ENCODE measurements at regions not wholly inside any gene's neighbourhood (a gene's known extent, or its start where the extent isn't known, plus 50 kb on each side); places are given as distances from the start of the nearest gene placed in this dataset.
A peak's percentile ranks its signal among the peaks of the same experiment; 100 is the strongest.
"Not testable (repeated sequence)": the region's sequence is repeated elsewhere in the genome, so short reads cannot be mapped to it uniquely, and the experiment has no call there.

GRCh38 chr14:47966076-47966810 lies 290.8 kb upstream of the MDGA2 start:
- DNase-seq: no peak

- no peak for DNase-seq
Observed at GRCh38 chr14:47961634-47962033, 286.2 kb upstream of the MDGA2 start.

GRCh38 chr14:47959740-47960139 lies 284.3 kb upstream of the MDGA2 start:
- DNase-seq: no peak

GRCh38 chr14:47949006-47949405 lies 273.6 kb upstream of the MDGA2 start:
- DNase-seq: peak in 1 of 2 experiments; percentile 6

GRCh38 chr14:47935332-47935731 lies 259.9 kb upstream of the MDGA2 start:
- no peak for DNase-seq

- DNase-seq: no peak
Observed at GRCh38 chr14:47929334-47929733, 253.9 kb upstream of the MDGA2 start.

- no peak for DNase-seq
Observed at GRCh38 chr14:47921133-47921532, 245.7 kb upstream of the MDGA2 start.

GRCh38 chr14:47919997-47920396 lies 244.6 kb upstream of the MDGA2 start:
- DNase-seq: no peak

- no peak for DNase-seq
Observed at GRCh38 chr14:47919334-47919846, 244.0 kb upstream of the MDGA2 start.

- DNase-seq: peak; percentile 21 to 66
Observed at GRCh38 chr14:47917344-47917954, 242.0 kb upstream of the MDGA2 start.

- DNase-seq: not testable (repeated sequence)
Observed at GRCh38 chr14:47901141-47901540, 225.7 kb upstream of the MDGA2 start.

- DNase-seq: no peak
Observed at GRCh38 chr14:47899685-47900084, 224.3 kb upstream of the MDGA2 start.

- no peak for DNase-seq
Observed at GRCh38 chr14:47874350-47874749, 198.9 kb upstream of the MDGA2 start.

- DNase-seq: no peak
Observed at GRCh38 chr14:47872588-47872987, 197.2 kb upstream of the MDGA2 start.

GRCh38 chr14:47863441-47863840 lies 188.0 kb upstream of the MDGA2 start:
- no peak for DNase-seq

GRCh38 chr14:47857646-47858045 lies 182.2 kb upstream of the MDGA2 start:
- no peak for DNase-seq

- DNase-seq: no peak
Observed at GRCh38 chr14:47852278-47852677, 176.9 kb upstream of the MDGA2 start.

GRCh38 chr14:47846008-47846407 lies 170.6 kb upstream of the MDGA2 start:
- DNase-seq: no peak

- DNase-seq: no peak
Observed at GRCh38 chr14:47843236-47843635, 167.8 kb upstream of the MDGA2 start.

- DNase-seq: no peak
Observed at GRCh38 chr14:47833011-47833410, 157.6 kb upstream of the MDGA2 start.

- no peak for DNase-seq
Observed at GRCh38 chr14:47826809-47827208, 151.4 kb upstream of the MDGA2 start.

- no peak for DNase-seq
Observed at GRCh38 chr14:47822326-47822725, 146.9 kb upstream of the MDGA2 start.

GRCh38 chr14:47821135-47821534 lies 145.7 kb upstream of the MDGA2 start:
- DNase-seq: no peak

GRCh38 chr14:47790477-47790876 lies 115.1 kb upstream of the MDGA2 start:
- no peak for DNase-seq

GRCh38 chr14:47785058-47785457 lies 109.7 kb upstream of the MDGA2 start:
- DNase-seq: no peak

All from NCI-H446 (cell line).